H1 (cell line): ENCODE measurements at regions not wholly inside any gene's neighbourhood (a gene's known extent, or its start where the extent isn't known, plus 50 kb on each side); places are given as distances from the start of the nearest gene placed in this dataset.

ENCODE experiments used
- RFX5 ChIP-seq: IDR thresholded peaks from 2 replicates; pipeline ENCODE4 v1.6.1; 2011; ENCODE audit warnings: low read depth, low read length, improper control_type of control experiment, borderline replicate concordance
- SUZ12 ChIP-seq: fragments of 200-600 bp; sonication (generic); IDR thresholded peaks from 2 replicates; pipeline ENCODE4 v1.6.1; 2012; ENCODE audit warnings: mild to moderate bottlenecking, inconsistent platforms, low read length, moderate library complexity, mixed read lengths
- TBP ChIP-seq: IDR thresholded peaks from 2 replicates; pipeline ENCODE4 v1.6.1; 2011; ENCODE audit warnings: low read depth, low read length, improper control_type of control experiment
- TF ChIP-seq, protein P1 (sequence below): fragments of 300-600 bp; sonication (generic); IDR thresholded peaks from 2 replicates; pipeline ENCODE4 v1.7.1; 2012; ENCODE audit warnings: low read length, moderate library complexity, mild to moderate bottlenecking, inconsistent platforms; ENCODE audit not compliant: insufficient replicate concordance

DNA sequence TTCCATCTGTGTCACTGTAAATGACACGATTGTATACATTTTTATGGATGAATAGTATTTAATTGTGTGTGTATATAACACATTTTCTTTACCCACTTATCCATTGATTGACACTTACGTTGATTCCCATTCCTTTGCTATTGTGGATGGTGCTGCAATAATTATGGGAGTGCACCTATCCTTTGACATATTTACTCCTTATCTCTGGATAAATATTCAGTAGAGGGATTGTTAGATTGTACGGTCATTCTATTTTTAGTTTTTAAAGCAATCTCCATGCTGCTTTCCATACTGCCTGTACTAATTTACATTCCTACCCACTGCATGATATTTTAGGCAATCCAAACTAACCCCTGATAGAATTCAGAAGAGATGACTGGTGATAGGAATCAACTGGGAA, 980.1 kb downstream of the FSTL5 start (continued):
- TF ChIP-seq, protein P1, sequence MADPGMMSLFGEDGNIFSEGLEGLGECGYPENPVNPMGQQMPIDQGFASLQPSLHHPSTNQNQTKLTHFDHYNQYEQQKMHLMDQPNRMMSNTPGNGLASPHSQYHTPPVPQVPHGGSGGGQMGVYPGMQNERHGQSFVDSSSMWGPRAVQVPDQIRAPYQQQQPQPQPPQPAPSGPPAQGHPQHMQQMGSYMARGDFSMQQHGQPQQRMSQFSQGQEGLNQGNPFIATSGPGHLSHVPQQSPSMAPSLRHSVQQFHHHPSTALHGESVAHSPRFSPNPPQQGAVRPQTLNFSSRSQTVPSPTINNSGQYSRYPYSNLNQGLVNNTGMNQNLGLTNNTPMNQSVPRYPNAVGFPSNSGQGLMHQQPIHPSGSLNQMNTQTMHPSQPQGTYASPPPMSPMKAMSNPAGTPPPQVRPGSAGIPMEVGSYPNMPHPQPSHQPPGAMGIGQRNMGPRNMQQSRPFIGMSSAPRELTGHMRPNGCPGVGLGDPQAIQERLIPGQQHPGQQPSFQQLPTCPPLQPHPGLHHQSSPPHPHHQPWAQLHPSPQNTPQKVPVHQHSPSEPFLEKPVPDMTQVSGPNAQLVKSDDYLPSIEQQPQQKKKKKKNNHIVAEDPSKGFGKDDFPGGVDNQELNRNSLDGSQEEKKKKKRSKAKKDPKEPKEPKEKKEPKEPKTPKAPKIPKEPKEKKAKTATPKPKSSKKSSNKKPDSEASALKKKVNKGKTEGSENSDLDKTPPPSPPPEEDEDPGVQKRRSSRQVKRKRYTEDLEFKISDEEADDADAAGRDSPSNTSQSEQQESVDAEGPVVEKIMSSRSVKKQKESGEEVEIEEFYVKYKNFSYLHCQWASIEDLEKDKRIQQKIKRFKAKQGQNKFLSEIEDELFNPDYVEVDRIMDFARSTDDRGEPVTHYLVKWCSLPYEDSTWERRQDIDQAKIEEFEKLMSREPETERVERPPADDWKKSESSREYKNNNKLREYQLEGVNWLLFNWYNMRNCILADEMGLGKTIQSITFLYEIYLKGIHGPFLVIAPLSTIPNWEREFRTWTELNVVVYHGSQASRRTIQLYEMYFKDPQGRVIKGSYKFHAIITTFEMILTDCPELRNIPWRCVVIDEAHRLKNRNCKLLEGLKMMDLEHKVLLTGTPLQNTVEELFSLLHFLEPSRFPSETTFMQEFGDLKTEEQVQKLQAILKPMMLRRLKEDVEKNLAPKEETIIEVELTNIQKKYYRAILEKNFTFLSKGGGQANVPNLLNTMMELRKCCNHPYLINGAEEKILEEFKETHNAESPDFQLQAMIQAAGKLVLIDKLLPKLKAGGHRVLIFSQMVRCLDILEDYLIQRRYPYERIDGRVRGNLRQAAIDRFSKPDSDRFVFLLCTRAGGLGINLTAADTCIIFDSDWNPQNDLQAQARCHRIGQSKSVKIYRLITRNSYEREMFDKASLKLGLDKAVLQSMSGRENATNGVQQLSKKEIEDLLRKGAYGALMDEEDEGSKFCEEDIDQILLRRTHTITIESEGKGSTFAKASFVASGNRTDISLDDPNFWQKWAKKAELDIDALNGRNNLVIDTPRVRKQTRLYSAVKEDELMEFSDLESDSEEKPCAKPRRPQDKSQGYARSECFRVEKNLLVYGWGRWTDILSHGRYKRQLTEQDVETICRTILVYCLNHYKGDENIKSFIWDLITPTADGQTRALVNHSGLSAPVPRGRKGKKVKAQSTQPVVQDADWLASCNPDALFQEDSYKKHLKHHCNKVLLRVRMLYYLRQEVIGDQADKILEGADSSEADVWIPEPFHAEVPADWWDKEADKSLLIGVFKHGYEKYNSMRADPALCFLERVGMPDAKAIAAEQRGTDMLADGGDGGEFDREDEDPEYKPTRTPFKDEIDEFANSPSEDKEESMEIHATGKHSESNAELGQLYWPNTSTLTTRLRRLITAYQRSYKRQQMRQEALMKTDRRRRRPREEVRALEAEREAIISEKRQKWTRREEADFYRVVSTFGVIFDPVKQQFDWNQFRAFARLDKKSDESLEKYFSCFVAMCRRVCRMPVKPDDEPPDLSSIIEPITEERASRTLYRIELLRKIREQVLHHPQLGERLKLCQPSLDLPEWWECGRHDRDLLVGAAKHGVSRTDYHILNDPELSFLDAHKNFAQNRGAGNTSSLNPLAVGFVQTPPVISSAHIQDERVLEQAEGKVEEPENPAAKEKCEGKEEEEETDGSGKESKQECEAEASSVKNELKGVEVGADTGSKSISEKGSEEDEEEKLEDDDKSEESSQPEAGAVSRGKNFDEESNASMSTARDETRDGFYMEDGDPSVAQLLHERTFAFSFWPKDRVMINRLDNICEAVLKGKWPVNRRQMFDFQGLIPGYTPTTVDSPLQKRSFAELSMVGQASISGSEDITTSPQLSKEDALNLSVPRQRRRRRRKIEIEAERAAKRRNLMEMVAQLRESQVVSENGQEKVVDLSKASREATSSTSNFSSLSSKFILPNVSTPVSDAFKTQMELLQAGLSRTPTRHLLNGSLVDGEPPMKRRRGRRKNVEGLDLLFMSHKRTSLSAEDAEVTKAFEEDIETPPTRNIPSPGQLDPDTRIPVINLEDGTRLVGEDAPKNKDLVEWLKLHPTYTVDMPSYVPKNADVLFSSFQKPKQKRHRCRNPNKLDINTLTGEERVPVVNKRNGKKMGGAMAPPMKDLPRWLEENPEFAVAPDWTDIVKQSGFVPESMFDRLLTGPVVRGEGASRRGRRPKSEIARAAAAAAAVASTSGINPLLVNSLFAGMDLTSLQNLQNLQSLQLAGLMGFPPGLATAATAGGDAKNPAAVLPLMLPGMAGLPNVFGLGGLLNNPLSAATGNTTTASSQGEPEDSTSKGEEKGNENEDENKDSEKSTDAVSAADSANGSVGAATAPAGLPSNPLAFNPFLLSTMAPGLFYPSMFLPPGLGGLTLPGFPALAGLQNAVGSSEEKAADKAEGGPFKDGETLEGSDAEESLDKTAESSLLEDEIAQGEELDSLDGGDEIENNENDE, result no peak
- no peak for TF ChIP-seq TBP
- no peak for TF ChIP-seq RFX5
- TF ChIP-seq SUZ12, result no peak
